ENCODE measurements at regions not wholly inside any gene's neighbourhood (a gene's known extent, or its start where the extent isn't known, plus 50 kb on each side); places are given as distances from the start of the nearest gene placed in this dataset.

- TF ChIP-seq CTCF (conservative IDR thresholded peaks at IDR 0.05; ENCODE audit: low read length) (no peak), EZH2phosphoT487 (IDR thresholded peaks at IDR 0.05; ENCODE audit: borderline replicate concordance, low read depth, low read length) (no peak)
These were observed 399.9 kb downstream of the TMEM161B start for GRCh38 chr5:87868792-87869191.

Measured in OCI-LY7 (cell line).